ENCODE measurements at regions not wholly inside any gene's neighbourhood (a gene's known extent, or its start where the extent isn't known, plus 50 kb on each side); places are given as distances from the start of the nearest gene placed in this dataset.

GRCh38 chr2:6664332-6665061, 201.2 kb downstream of the CMPK2 start:
- H3K4me2 ChIP-seq (ENCODE audit: control insufficient read depth, extremely low read depth, insufficient read depth, low read depth, low read length) = no peak overlapping the region
- H3K79me2 ChIP-seq (ENCODE audit: control insufficient read depth, insufficient read depth, low read length) = no peaks in the 10 kb centered on the region
- no peak overlapping the region for H2AFZ ChIP-seq (ENCODE audit: control insufficient read depth, low read length)
- FAIRE-seq = no peak
- H4K20me1 ChIP-seq (ENCODE audit: control insufficient read depth, extremely low read depth, insufficient read depth, low read length) = no peaks in the 10 kb centered on the region
- H3K9me3 ChIP-seq (ENCODE audit: control insufficient read depth, low read depth, low read length) = no peaks in the 10 kb centered on the region
- no peaks in the 10 kb centered on the region for H3K36me3 ChIP-seq (ENCODE audit: control insufficient read depth in 2 of 2, extremely low read depth in 1 of 2, insufficient read depth in 2 of 2, low read length in 2 of 2)
- H3K9ac ChIP-seq (ENCODE audit: control insufficient read depth, extremely low read depth, insufficient read depth, low read length) = no peak overlapping the region
- no peaks in the 10 kb centered on the region for H3K27me3 ChIP-seq (ENCODE audit: control insufficient read depth, extremely low read depth, insufficient read depth, low read length)
- no peak overlapping the region for H3K4me3 ChIP-seq (ENCODE audit: control insufficient read depth in 2 of 3, extremely low read depth in 1 of 3, insufficient read depth in 2 of 3, low read depth in 1 of 3, low read length in 3 of 3)
- H3K27ac ChIP-seq (ENCODE audit: control insufficient read depth, insufficient read depth, low read length) = no peak overlapping the region
- H3K9me1 ChIP-seq (ENCODE audit: control insufficient read depth, extremely low read depth, insufficient read depth, low read length) = no peaks in the 10 kb centered on the region
- TF ChIP-seq EZH2 (IDR thresholded peaks at IDR 0.05; ENCODE audit: low read length) (no peak), CTCF (optimal IDR thresholded peaks at IDR 0.05 in 1 of 3, IDR thresholded peaks at IDR 0.05 in 1 of 3, conservative IDR thresholded peaks at IDR 0.05 in 1 of 3; ENCODE audit: extremely low read depth in 1 of 3, insufficient read depth in 2 of 3, low read length in 3 of 3) (no peak)
- H3K4me1 ChIP-seq (ENCODE audit: control insufficient read depth, extremely low read depth, insufficient read depth, low read length) = no peaks in the 10 kb centered on the region
- no peak for DNase-seq (ENCODE audit: low read depth, low spot score)
- dilution Hi-C loops (cut with MboI; ENCODE audit: extremely low pct_ligation_motif_present, low sequenced_read_pairs) = no loop called here

GRCh38 chr2:6665093-6666045, 200.3 kb downstream of the CMPK2 start:
- no peaks in the 10 kb centered on the region for H3K27me3 ChIP-seq (ENCODE audit: control insufficient read depth, extremely low read depth, insufficient read depth, low read length)
- H3K4me3 ChIP-seq (ENCODE audit: control insufficient read depth in 2 of 3, extremely low read depth in 1 of 3, insufficient read depth in 2 of 3, low read depth in 1 of 3, low read length in 3 of 3) = no peak overlapping the region
- no peak overlapping the region for H2AFZ ChIP-seq (ENCODE audit: control insufficient read depth, low read length)
- H3K9ac ChIP-seq (ENCODE audit: control insufficient read depth, extremely low read depth, insufficient read depth, low read length) = no peak overlapping the region
- H3K79me2 ChIP-seq (ENCODE audit: control insufficient read depth, insufficient read depth, low read length) = no peaks in the 10 kb centered on the region
- DNase-seq (ENCODE audit: low read depth, low spot score) (no peak), FAIRE-seq (no peak)
- no peak overlapping the region for H3K27ac ChIP-seq (ENCODE audit: control insufficient read depth, insufficient read depth, low read length)
- no peaks in the 10 kb centered on the region for H3K36me3 ChIP-seq (ENCODE audit: control insufficient read depth in 2 of 2, extremely low read depth in 1 of 2, insufficient read depth in 2 of 2, low read length in 2 of 2)
- TF ChIP-seq CTCF (optimal IDR thresholded peaks at IDR 0.05 in 1 of 3, IDR thresholded peaks at IDR 0.05 in 1 of 3, conservative IDR thresholded peaks at IDR 0.05 in 1 of 3; ENCODE audit: extremely low read depth in 1 of 3, insufficient read depth in 2 of 3, low read length in 3 of 3) = no peak
- TF ChIP-seq EZH2 (IDR thresholded peaks at IDR 0.05; ENCODE audit: low read length) = no peak
- H3K9me1 ChIP-seq (ENCODE audit: control insufficient read depth, extremely low read depth, insufficient read depth, low read length) = no peaks in the 10 kb centered on the region
- dilution Hi-C loops (cut with MboI; ENCODE audit: extremely low pct_ligation_motif_present, low sequenced_read_pairs) = no loop called here
- no peak overlapping the region for H3K4me2 ChIP-seq (ENCODE audit: control insufficient read depth, extremely low read depth, insufficient read depth, low read depth, low read length)
- no peaks in the 10 kb centered on the region for H3K9me3 ChIP-seq (ENCODE audit: control insufficient read depth, low read depth, low read length)
- H3K4me1 ChIP-seq (ENCODE audit: control insufficient read depth, extremely low read depth, insufficient read depth, low read length) = no peaks in the 10 kb centered on the region
- no peaks in the 10 kb centered on the region for H4K20me1 ChIP-seq (ENCODE audit: control insufficient read depth, extremely low read depth, insufficient read depth, low read length)
